CD14-positive monocyte (primary cell): ENCODE measurements at regions not wholly inside any gene's neighbourhood (a gene's known extent, or its start where the extent isn't known, plus 50 kb on each side); places are given as distances from the start of the nearest gene placed in this dataset.

Source experiments
- DNase-seq, 3 donors: peaks; one replicate each; pipeline ENCODE4 v3.0.0-alpha.2; 2011 to 2022
- H2AFZ ChIP-seq: 2 replicates; pipeline ENCODE4 v1.6.0; 2012; ENCODE audit warnings: mild to moderate bottlenecking, low read depth, low read length, inconsistent platforms; ENCODE audit not compliant: insufficient read depth, poor library complexity, severe bottlenecking
- H3K27ac ChIP-seq, 2 donors: 1 replicate in 1 of 2; 2 replicates in 1 of 2; pipeline ENCODE4 v1.5.1; 2012 to 2013; ENCODE audit warnings: low read length in 2 of 2, control low read depth in 1 of 2, inconsistent platforms in 1 of 2, low read depth in 1 of 2, mild to moderate bottlenecking in 1 of 2
- H3K27me3 ChIP-seq, 2 donors: one replicate each; pipeline versions ENCODE4 v1.6.0 to v1.6.1; 2011 to 2013; ENCODE audit warnings: low read length in 2 of 2; ENCODE audit not compliant: control insufficient read depth in 2 of 2, insufficient read depth in 2 of 2
- H3K36me3 ChIP-seq, 2 donors: replicated peaks in 1 of 2; 1 replicate in 1 of 2; 2 replicates in 1 of 2; pipeline versions ENCODE4 v1.5.1 to v1.6.1; 2012 to 2013; ENCODE audit warnings: low read length in 2 of 2, control low read depth in 1 of 2, inconsistent platforms in 1 of 2, mild to moderate bottlenecking in 1 of 2; ENCODE audit not compliant: insufficient read depth in 2 of 2, control insufficient read depth in 1 of 2
- H3K4me1 ChIP-seq, 2 donors: 1 replicate in 1 of 2; 2 replicates in 1 of 2; pipeline versions ENCODE4 v1.5.1 to v1.6.1; 2012 to 2013; ENCODE audit warnings: low read length in 2 of 2, control low read depth in 1 of 2, inconsistent platforms in 1 of 2, mild to moderate bottlenecking in 1 of 2, moderate library complexity in 1 of 2; ENCODE audit not compliant: insufficient read depth in 2 of 2, control insufficient read depth in 1 of 2
- H3K4me2 ChIP-seq: replicated peaks from 2 replicates; pipeline ENCODE3; 2012; ENCODE audit warnings: low read length, moderate library complexity, mild to moderate bottlenecking; ENCODE audit not compliant: poor library complexity, severe bottlenecking; ENCODE audit errors: extremely low read depth
- H3K4me3 ChIP-seq, 3 experiments: fragments of 200-600 bp in 1 of 3; sonication (generic) in 1 of 3; replicated peaks in 1 of 3; 1 replicate in 2 of 3; 2 replicates in 1 of 3; pipeline ENCODE4 v1.5.1; 2011 to 2013; ENCODE audit warnings: low read length in 3 of 3, mild to moderate bottlenecking in 3 of 3, control low read depth in 2 of 3, low read depth in 2 of 3, inconsistent platforms in 1 of 3, moderate library complexity in 1 of 3
- H3K79me2 ChIP-seq: 2 replicates; pipeline ENCODE4 v1.6.0; 2012; ENCODE audit warnings: mild to moderate bottlenecking, control low read depth, inconsistent platforms, low read length, moderate library complexity; ENCODE audit not compliant: insufficient read depth
- H3K9ac ChIP-seq: 2 replicates; pipeline ENCODE4 v1.6.0; 2017; ENCODE audit warnings: low read length, mild to moderate bottlenecking; ENCODE audit not compliant: insufficient read depth, poor library complexity, severe bottlenecking
- H3K9me3 ChIP-seq, 2 donors: replicated peaks in 1 of 2; 1 replicate in 1 of 2; 2 replicates in 1 of 2; pipeline versions ENCODE4 v1.5.1 to v1.6.1; 2012 to 2013; ENCODE audit warnings: low read length in 2 of 2, control low read depth in 1 of 2; ENCODE audit not compliant: control insufficient read depth in 1 of 2, insufficient read depth in 1 of 2
- H4K20me1 ChIP-seq: 2 replicates; pipeline ENCODE4 v1.6.0; 2012; ENCODE audit warnings: mild to moderate bottlenecking, low read length, control low read depth, moderate library complexity; ENCODE audit not compliant: insufficient read depth
- H3K27ac Mint-ChIP-seq, 7 donors: one replicate each; pipeline ENCODE4 v1.8.0; 2020; ENCODE audit warnings: mild to moderate bottlenecking in 7 of 7, mixed read lengths in 7 of 7, moderate library complexity in 6 of 7, inconsistent platforms in 2 of 7
- H3K27me3 Mint-ChIP-seq, 3 donors: one replicate each; pipeline ENCODE4 v1.8.0; 2021 to 2022; ENCODE audit warnings: low read depth in 3 of 3, mild to moderate bottlenecking in 3 of 3, mixed read lengths in 3 of 3, moderate library complexity in 3 of 3, inconsistent platforms in 1 of 3
- H3K36me3 Mint-ChIP-seq, 2 donors: one replicate each; pipeline ENCODE4 v1.8.0; 2020; ENCODE audit warnings: mixed read lengths in 2 of 2, inconsistent platforms in 1 of 2, mild to moderate bottlenecking in 1 of 2
- H3K4me1 Mint-ChIP-seq: one replicate; pipeline ENCODE4 v1.8.0; 2020; ENCODE audit warnings: mild to moderate bottlenecking, mixed read lengths
- H3K4me3 Mint-ChIP-seq, 2 donors: one replicate each; pipeline ENCODE4 v1.8.0; 2020; ENCODE audit warnings: mild to moderate bottlenecking in 2 of 2, mixed read lengths in 2 of 2, moderate library complexity in 1 of 2
- H3K9me3 Mint-ChIP-seq, 7 donors: one replicate each; pipeline ENCODE4 v1.8.0; 2020 to 2022; ENCODE audit warnings: mixed read lengths in 7 of 7, mild to moderate bottlenecking in 6 of 7, moderate library complexity in 6 of 7, inconsistent platforms in 2 of 7
- CTCF ChIP-seq: fragments of 200-600 bp; IDR thresholded peaks from one replicate; pipeline ENCODE4 v1.8.0; 2022; ENCODE audit warnings: antibody characterized with exemption, mild to moderate bottlenecking
- WGBS: methylation state at CpG from one replicate; pipeline ENCODE4 v1.1.5; 2013; ENCODE audit warnings: missing lambda C conversion rate; ENCODE audit not compliant: insufficient coverage; 5-methylcytosine and 5-hydroxymethylcytosine counted together
- intact Hi-C, 2 donors: fragments of 100-400 bp; cut with micrococcal nuclease; formaldehyde crosslinking; loops; one replicate each; pipeline versions ENCODE4 v1.15.0 to v1.15.1; 2023

- Histone ChIP-seq H3K27ac (no peak overlapping the region), H3K4me3 (no peak overlapping the region), H3K79me2 (no peaks in the 10 kb centered on the region), H2AFZ (no peak overlapping the region), H3K9ac (no peak overlapping the region), H3K4me1 (no peaks in the 10 kb centered on the region), H3K4me2 (no peak overlapping the region), H3K27me3 (no peaks in the 10 kb centered on the region), H4K20me1 (no peaks in the 10 kb centered on the region), H3K36me3 (no peaks in the 10 kb centered on the region), H3K9me3 (no peaks in the 10 kb centered on the region)
- DNase-seq, result no peak
- Mint-ChIP-seq H3K27ac (no peak overlapping the region), H3K27me3 (peaks cover 0 to 9% (median 2%) of the 10 kb centered on the region in 3 donors), H3K9me3 (no peaks in the 10 kb centered on the region), H3K36me3 (no peaks in the 10 kb centered on the region), H3K4me3 (no peak overlapping the region), H3K4me1 (peaks cover 7% of the 10 kb centered on the region)
- intact Hi-C loops, result no loop called here
- 79% methylated on average over 2 of the region's 5 CpGs for WGBS
- TF ChIP-seq CTCF, result no peak
Measured at GRCh38 chr1:163535401-163535800, 213.6 kb downstream of the NUF2 start.

GRCh38 chr1:163535807-163536206, 214.1 kb downstream of the NUF2 start:
- H3K4me3 ChIP-seq, result no peak overlapping the region
- Mint-ChIP-seq H3K9me3 (no peaks in the 10 kb centered on the region), H3K4me3 (no peak overlapping the region), H3K36me3 (no peaks in the 10 kb centered on the region), H3K27me3 (peaks cover 0 to 9% (median 2%) of the 10 kb centered on the region in 3 donors), H3K4me1 (peaks cover 7% of the 10 kb centered on the region), H3K27ac (no peak overlapping the region)
- no peaks in the 10 kb centered on the region for H4K20me1 ChIP-seq
- H2AFZ ChIP-seq, result no peak overlapping the region
- no peaks in the 10 kb centered on the region for H3K4me1 ChIP-seq
- H3K9ac ChIP-seq, result no peak overlapping the region
- intact Hi-C loops, result no loop called here
- H3K36me3 ChIP-seq, result no peaks in the 10 kb centered on the region
- no peak for DNase-seq
- H3K4me2 ChIP-seq, result no peak overlapping the region
- no peaks in the 10 kb centered on the region for H3K9me3 ChIP-seq
- no peaks in the 10 kb centered on the region for H3K27me3 ChIP-seq
- no peaks in the 10 kb centered on the region for H3K79me2 ChIP-seq
- no CpG with 5 or more reads among the region's 3 CpGs for WGBS
- TF ChIP-seq CTCF, result no peak
- no peak overlapping the region for H3K27ac ChIP-seq
